Fibroblast of lung (primary cell): ENCODE measurements at regions not wholly inside any gene's neighbourhood (a gene's known extent, or its start where the extent isn't known, plus 50 kb on each side); places are given as distances from the start of the nearest gene placed in this dataset.

Source experiments
- EZH2 ChIP-seq: IDR thresholded peaks from 2 replicates; pipeline ENCODE4 v1.5.1; 2012; ENCODE audit warnings: low read length, control low read depth, mild to moderate bottlenecking; ENCODE audit errors: missing control alignments
- TF ChIP-seq, protein P1 (sequence below), 2 donors: IDR thresholded peaks in 1 of 2; conservative IDR thresholded peaks in 1 of 2; 1 replicate in 1 of 2; 2 replicates in 1 of 2; pipeline ENCODE4 v1.5.1; 2011 to 2012; ENCODE audit warnings: low read length in 2 of 2, control low read depth in 1 of 2, inconsistent platforms in 1 of 2, low read depth in 1 of 2, mild to moderate bottlenecking in 1 of 2

GRCh38 chr10:120204877-120205276, 252.2 kb upstream of the PLPP4 start:
- TF ChIP-seq, protein P1, sequence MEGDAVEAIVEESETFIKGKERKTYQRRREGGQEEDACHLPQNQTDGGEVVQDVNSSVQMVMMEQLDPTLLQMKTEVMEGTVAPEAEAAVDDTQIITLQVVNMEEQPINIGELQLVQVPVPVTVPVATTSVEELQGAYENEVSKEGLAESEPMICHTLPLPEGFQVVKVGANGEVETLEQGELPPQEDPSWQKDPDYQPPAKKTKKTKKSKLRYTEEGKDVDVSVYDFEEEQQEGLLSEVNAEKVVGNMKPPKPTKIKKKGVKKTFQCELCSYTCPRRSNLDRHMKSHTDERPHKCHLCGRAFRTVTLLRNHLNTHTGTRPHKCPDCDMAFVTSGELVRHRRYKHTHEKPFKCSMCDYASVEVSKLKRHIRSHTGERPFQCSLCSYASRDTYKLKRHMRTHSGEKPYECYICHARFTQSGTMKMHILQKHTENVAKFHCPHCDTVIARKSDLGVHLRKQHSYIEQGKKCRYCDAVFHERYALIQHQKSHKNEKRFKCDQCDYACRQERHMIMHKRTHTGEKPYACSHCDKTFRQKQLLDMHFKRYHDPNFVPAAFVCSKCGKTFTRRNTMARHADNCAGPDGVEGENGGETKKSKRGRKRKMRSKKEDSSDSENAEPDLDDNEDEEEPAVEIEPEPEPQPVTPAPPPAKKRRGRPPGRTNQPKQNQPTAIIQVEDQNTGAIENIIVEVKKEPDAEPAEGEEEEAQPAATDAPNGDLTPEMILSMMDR (conservative IDR thresholded peaks at IDR 0.05 in 1 of 2, IDR thresholded peaks at IDR 0.05 in 1 of 2; ENCODE audit: low read depth in 1 of 2, low read length in 2 of 2), result no peak
- TF ChIP-seq EZH2, result no peak
